A549 (cell line): ENCODE measurements at regions not wholly inside any gene's neighbourhood (a gene's known extent, or its start where the extent isn't known, plus 50 kb on each side); places are given as distances from the start of the nearest gene placed in this dataset.

Experiments used
- ATAC-seq, 2 experiments: fragments of 200-7000 bp in 1 of 2; fragments of >200 bp in 1 of 2; cut with Nextera tagmentation in 1 of 2; cut with Tn5 transposase in 1 of 2; 3 replicates each; pipeline versions ENCODE4 v1.8.0 to v1.9.1; 2018 to 2020; ENCODE audit warnings: mild to moderate bottlenecking in 1 of 2, moderate library complexity in 1 of 2
- CTCF ChIA-PET: fragments of 300-600 bp; sonication (Branson Sonifier 250); formaldehyde crosslinking; extraction: SDS; loops from one replicate; lab custom pipeline; 2021; ENCODE audit warnings: antibody characterized with exemption, inconsistent platforms; lab: Yijun Ruan, JAX
- POLR2A ChIA-PET: fragments of 350-600 bp; formaldehyde crosslinking; extraction: SDS; loops from one replicate; lab custom pipeline; 2021; ENCODE audit warnings: antibody characterized with exemption, inconsistent platforms; lab: Yijun Ruan, JAX
- DNase-seq, 2 experiments: peaks; one replicate each; pipeline versions ENCODE4 v3.0.0 to v3.0.0-alpha.2; 2011 to 2016; ENCODE audit warnings: low read depth in 1 of 2, low spot score in 1 of 2
- FAIRE-seq: peaks from 2 replicates; lab custom pipeline; 2011; peaks lifted over from hg19 to GRCh38; lab: Jason Lieb, UNC
- H3K27ac ChIP-seq, 2 experiments: fragments of >200 bp; sonication (Bioruptor Twin); formaldehyde crosslinking; 3 replicates each; pipeline ENCODE4 v1.5.1; 2016 to 2017
- H3K4me1 ChIP-seq: fragments of >200 bp; sonication (Bioruptor Twin); formaldehyde crosslinking; 3 replicates; pipeline ENCODE4 v1.6.1; 2016
- H3K4me2 ChIP-seq: fragments of >200 bp; sonication (Bioruptor Twin); formaldehyde crosslinking; 3 replicates; pipeline ENCODE4 v1.6.1; 2016
- H3K4me3 ChIP-seq: fragments of >200 bp; sonication (Bioruptor Twin); formaldehyde crosslinking; 3 replicates; pipeline ENCODE4 v1.5.1; 2016
- H3K9me3 ChIP-seq: fragments of >200 bp; sonication (Bioruptor Twin); formaldehyde crosslinking; 3 replicates; pipeline ENCODE4 v1.6.1; 2016
- ATOH8 ChIP-seq: fragments of 250-450 bp; sonication (Bioruptor Pico); IDR thresholded peaks from 2 replicates; pipeline ENCODE4 v1.5.0; 2020; ENCODE audit warnings: low read depth, mild to moderate bottlenecking, moderate library complexity
- BCL3 ChIP-seq: fragments of >200 bp; sonication (Bioruptor Twin); formaldehyde crosslinking; IDR thresholded peaks from 3 replicates; pipeline ENCODE4 v1.6.1; 2016
- CEBPB ChIP-seq, 2 experiments: fragments of >200 bp in 1 of 2; sonication (Bioruptor Twin) in 1 of 2; formaldehyde crosslinking in 1 of 2; IDR thresholded peaks; 2 replicates each; pipeline ENCODE4 v1.6.1; 2012 to 2016
- CHD2 ChIP-seq: fragments of 150-350 bp; IDR thresholded peaks from 2 replicates; pipeline ENCODE4 v1.6.1; 2014; ENCODE audit warnings: low read length; ENCODE audit not compliant: partially characterized antibody
- CHD4 ChIP-seq: fragments of 200-600 bp; sonication (generic); IDR thresholded peaks from 2 replicates; pipeline ENCODE4 v1.6.1; 2016; ENCODE audit warnings: antibody characterized with exemption, mild to moderate bottlenecking, borderline replicate concordance
- CTCF ChIP-seq: fragments of >200 bp; sonication (Bioruptor Twin); formaldehyde crosslinking; IDR thresholded peaks from 3 replicates; pipeline ENCODE4 v1.5.1; 2016
- FOSB ChIP-seq: fragments of 250-450 bp; sonication (Bioruptor Pico); IDR thresholded peaks from 2 replicates; pipeline ENCODE4 v1.5.0; 2020; ENCODE audit warnings: mild to moderate bottlenecking, moderate library complexity
- FOXS1 ChIP-seq: fragments of 250-450 bp; sonication (Bioruptor Pico); IDR thresholded peaks from 2 replicates; pipeline ENCODE4 v1.5.0; 2020; ENCODE audit warnings: mild to moderate bottlenecking, moderate library complexity
- GATA3 ChIP-seq: IDR thresholded peaks from 2 replicates; pipeline ENCODE4 v1.6.1; 2012; ENCODE audit warnings: borderline replicate concordance
- HDAC2 ChIP-seq: fragments of 200-600 bp; sonication (generic); IDR thresholded peaks from 2 replicates; pipeline ENCODE4 v1.6.1; 2016
- HEYL ChIP-seq: fragments of 250-450 bp; sonication (Bioruptor Pico); IDR thresholded peaks from 2 replicates; pipeline ENCODE4 v1.8.0; 2021; ENCODE audit warnings: mild to moderate bottlenecking, moderate library complexity
- NFE2L2 ChIP-seq: fragments of 150-350 bp; conservative IDR thresholded peaks from 2 replicates; pipeline ENCODE4 v1.6.1; 2014; ENCODE audit warnings: low read length
- NR3C1 ChIP-seq: fragments of >200 bp; sonication (Bioruptor Twin); formaldehyde crosslinking; IDR thresholded peaks from 3 replicates; pipeline ENCODE4 v1.6.1; 2017
- PHF8 ChIP-seq: fragments of 200-600 bp; sonication (generic); IDR thresholded peaks from 2 replicates; pipeline ENCODE4 v1.6.1; 2016; ENCODE audit warnings: low read depth, mild to moderate bottlenecking, antibody characterized with exemption, moderate library complexity, borderline replicate concordance
- POLR2A ChIP-seq: IDR thresholded peaks from 2 replicates; pipeline ENCODE4 v1.6.1; 2012; ENCODE audit warnings: mild to moderate bottlenecking, low read length
- RFX5 ChIP-seq: fragments of 450-650 bp; IDR thresholded peaks from 2 replicates; pipeline ENCODE4 v1.7.1; 2014; ENCODE audit warnings: antibody characterized with exemption, mild to moderate bottlenecking, moderate library complexity
- TFCP2L1 ChIP-seq: fragments of 250-450 bp; sonication (Bioruptor Pico); IDR thresholded peaks from 2 replicates; pipeline ENCODE4 v1.5.0; 2021; ENCODE audit warnings: mild to moderate bottlenecking
- TP53 ChIP-seq: fragments of 250-450 bp; sonication (Bioruptor Pico); IDR thresholded peaks from 2 replicates; pipeline ENCODE4 v1.5.0; 2021; ENCODE audit warnings: mild to moderate bottlenecking, moderate library complexity
- USF2 ChIP-seq: fragments of 450-650 bp; IDR thresholded peaks from 2 replicates; pipeline ENCODE4 v1.6.1; 2014; ENCODE audit warnings: antibody characterized with exemption
- ZC3H11A ChIP-seq: fragments of 450-650 bp; IDR thresholded peaks from 2 replicates; pipeline ENCODE4 v1.6.1; 2014; ENCODE audit warnings: antibody characterized with exemption, mild to moderate bottlenecking
- ZNF302 ChIP-seq: fragments of 250-450 bp; sonication (Bioruptor Pico); IDR thresholded peaks from 2 replicates; pipeline ENCODE4 v1.9.0; 2021; ENCODE audit warnings: inconsistent platforms, mild to moderate bottlenecking, moderate library complexity
- ZSCAN20 ChIP-seq: fragments of 250-450 bp; sonication (Bioruptor Pico); IDR thresholded peaks from 2 replicates; pipeline ENCODE4 v1.8.0; 2022; ENCODE audit warnings: mild to moderate bottlenecking, moderate library complexity
- WGBS: methylation state at CpG from one replicate; pipeline ENCODE4 v1.1.6; 2017; ENCODE audit errors: missing lambda C conversion rate; 5-methylcytosine and 5-hydroxymethylcytosine counted together
- TF ChIP-seq, protein P1 (sequence below): IDR thresholded peaks from 2 replicates; pipeline ENCODE4 v1.6.1; 2012
- TF ChIP-seq, protein P2 (sequence below): IDR thresholded peaks from 2 replicates; pipeline ENCODE4 v1.6.1; 2012

- no peak for TF ChIP-seq PHF8
Measured at GRCh38 chr16:55152875-55153390, 171.1 kb upstream of the IRX6 start (continued).

DNA sequence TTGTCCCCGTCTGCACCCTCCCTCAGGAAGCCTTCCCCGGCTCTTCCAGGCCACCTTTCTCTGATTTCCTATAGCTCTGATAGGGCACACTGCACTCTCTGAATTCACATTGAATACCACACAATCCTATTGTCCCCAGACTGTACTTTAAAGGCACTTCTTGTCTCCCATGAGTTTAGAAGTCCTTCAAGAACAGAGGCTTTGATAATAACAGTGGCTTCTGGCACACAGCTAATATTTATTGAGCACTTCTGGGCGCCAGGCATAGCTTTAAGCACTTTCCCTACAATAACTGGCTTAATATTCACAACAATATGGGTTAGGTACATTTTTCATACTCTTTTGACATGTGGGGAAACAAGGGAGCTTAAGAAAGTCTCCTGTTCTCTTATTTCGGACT lies 169.7 kb upstream of the IRX6 start:
- no peaks in the 10 kb centered on the region for H3K4me1 ChIP-seq
- CTCF ChIA-PET = no interaction called here
- no peak overlapping the region for H3K4me2 ChIP-seq
- POLR2A ChIA-PET = no interaction called here
- 0% methylated on average over 4 of the region's 4 CpGs for WGBS
- DNase-seq (no peak), ATAC-seq (no peak), FAIRE-seq (no peak)
- TF ChIP-seq FOXS1 (CRISPR knock-in tag) (no peak), FOSB (CRISPR knock-in tag) (no peak), NFE2L2 (no peak), CEBPB (IDR thresholded peaks at IDR 0.05) (no peak), CHD4 (no peak), ZSCAN20 (CRISPR knock-in tag) (no peak), BCL3 (no peak), CTCF (no peak), ZNF302 (CRISPR knock-in tag) (no peak), POLR2A (no peak), TP53 (CRISPR knock-in tag) (no peak), CHD2 (no peak), GATA3 (no peak), NR3C1 (no peak), HDAC2 (no peak), RFX5 (no peak)
- TF ChIP-seq, protein P1, sequence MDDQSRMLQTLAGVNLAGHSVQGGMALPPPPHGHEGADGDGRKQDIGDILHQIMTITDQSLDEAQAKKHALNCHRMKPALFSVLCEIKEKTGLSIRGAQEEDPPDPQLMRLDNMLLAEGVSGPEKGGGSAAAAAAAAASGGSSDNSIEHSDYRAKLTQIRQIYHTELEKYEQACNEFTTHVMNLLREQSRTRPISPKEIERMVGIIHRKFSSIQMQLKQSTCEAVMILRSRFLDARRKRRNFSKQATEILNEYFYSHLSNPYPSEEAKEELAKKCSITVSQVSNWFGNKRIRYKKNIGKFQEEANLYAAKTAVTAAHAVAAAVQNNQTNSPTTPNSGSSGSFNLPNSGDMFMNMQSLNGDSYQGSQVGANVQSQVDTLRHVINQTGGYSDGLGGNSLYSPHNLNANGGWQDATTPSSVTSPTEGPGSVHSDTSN = no peak
- TF ChIP-seq, protein P2, sequence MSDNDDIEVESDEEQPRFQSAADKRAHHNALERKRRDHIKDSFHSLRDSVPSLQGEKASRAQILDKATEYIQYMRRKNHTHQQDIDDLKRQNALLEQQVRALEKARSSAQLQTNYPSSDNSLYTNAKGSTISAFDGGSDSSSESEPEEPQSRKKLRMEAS = no peak
- no peak overlapping the region for H3K27ac ChIP-seq
- H3K9me3 ChIP-seq = no peaks in the 10 kb centered on the region
- no peak overlapping the region for H3K4me3 ChIP-seq

GRCh38 chr16:55154956-55155355 lies 169.0 kb upstream of the IRX6 start:
- ChIA-PET CTCF (interaction anchor here (0.8 kb wide), 1 partner anchor 26 kb away, joined by 3 read pairs; no protein-coding TSS in a partner anchor), POLR2A (no interaction called here)
- FAIRE-seq = no peak
- TF ChIP-seq, protein P1 = no peak
- TF ChIP-seq ZC3H11A = no peak
- no peak for TF ChIP-seq CHD2
- TF ChIP-seq ZNF302 (CRISPR knock-in tag) = no peak
- no peak for TF ChIP-seq GATA3
- TF ChIP-seq TFCP2L1 (CRISPR knock-in tag) = no peak
- TF ChIP-seq HEYL (CRISPR knock-in tag) = no peak
- no peak for TF ChIP-seq USF2
- no peak for TF ChIP-seq ATOH8 (CRISPR knock-in tag)
- TF ChIP-seq, protein P2 = no peak
- no peak for DNase-seq
- Histone ChIP-seq H3K4me2 (no peak overlapping the region), H3K4me3 (no peak overlapping the region), H3K27ac (no peak overlapping the region), H3K9me3 (no peaks in the 10 kb centered on the region), H3K4me1 (no peaks in the 10 kb centered on the region)
- no peak for ATAC-seq
